Retinal pigment epithelial cell (primary cell): ENCODE measurements at regions not wholly inside any gene's neighbourhood (a gene's known extent, or its start where the extent isn't known, plus 50 kb on each side); places are given as distances from the start of the nearest gene placed in this dataset.

ENCODE experiments used
- DNase-seq: peaks from one replicate; pipeline ENCODE4 v3.0.0-alpha.2; 2010; ENCODE audit warnings: low read depth
- H3K4me3 ChIP-seq: 2 replicates; pipeline ENCODE4 v1.5.1; 2011; ENCODE audit warnings: mild to moderate bottlenecking, low read length, control low read depth, moderate library complexity
- CTCF ChIP-seq: conservative IDR thresholded peaks from 2 replicates; pipeline ENCODE4 v1.5.1; 2011; ENCODE audit warnings: low read depth, low read length, control low read depth, inconsistent platforms

GRCh38 chr6:43867246-43867645 is 97.2 kb downstream of the VEGFA start:
- no peak for DNase-seq
- no peak for TF ChIP-seq CTCF
- no peak overlapping the region for H3K4me3 ChIP-seq

GRCh38 chr6:43865932-43866645 is 96.1 kb downstream of the VEGFA start:
- H3K4me3 ChIP-seq, result no peak overlapping the region
- TF ChIP-seq CTCF, result no peak
- peak; percentile 59 for DNase-seq

- no peak overlapping the region for H3K4me3 ChIP-seq
- no peak for DNase-seq
- TF ChIP-seq CTCF, result no peak
Measured at GRCh38 chr6:43865086-43865485, 95.1 kb downstream of the VEGFA start.

- no peak overlapping the region for H3K4me3 ChIP-seq
- no peak for TF ChIP-seq CTCF
- no peak for DNase-seq
Measured at GRCh38 chr6:43862925-43863324, 92.9 kb downstream of the VEGFA start.

GRCh38 chr6:43861212-43861894 is 91.3 kb downstream of the VEGFA start:
- DNase-seq, result no peak
- no peak overlapping the region for H3K4me3 ChIP-seq
- TF ChIP-seq CTCF, result no peak

- no peak overlapping the region for H3K4me3 ChIP-seq
- no peak for DNase-seq
- no peak for TF ChIP-seq CTCF
Measured at GRCh38 chr6:43860285-43860684, 90.3 kb downstream of the VEGFA start.

- no peak overlapping the region for H3K4me3 ChIP-seq
- DNase-seq, result no peak
- TF ChIP-seq CTCF, result no peak
Measured at GRCh38 chr6:43859213-43859612, 89.2 kb downstream of the VEGFA start.
